PC-3 (cell line): ENCODE measurements at regions not wholly inside any gene's neighbourhood (a gene's known extent, or its start where the extent isn't known, plus 50 kb on each side); places are given as distances from the start of the nearest gene placed in this dataset.

Experiments
- ATAC-seq: fragments of 200-7000 bp; cut with Tn5 transposase; 2 replicates; pipeline ENCODE4 v1.9.1; 2020; ENCODE audit warnings: mild to moderate bottlenecking, moderate library complexity
- BruUV-seq: library from RNA; stranded (reverse); fragments of 400-500 nt; replicated peaks from 2 replicates; lab custom pipeline; 2021; lab: Mats Ljungman, UMichigan
- CTCF ChIA-PET: fragments of 300-600 bp; sonication (Branson Sonifier 250); formaldehyde crosslinking; loops from one replicate; lab custom pipeline; 2022; ENCODE audit warnings: antibody characterized with exemption; lab: Charles Lee
- POLR2A ChIA-PET: fragments of 300-600 bp; sonication (Branson Sonifier 250); formaldehyde crosslinking; loops from one replicate; lab custom pipeline; 2022; ENCODE audit warnings: antibody characterized with exemption; ENCODE audit not compliant: unreplicated experiment; lab: Charles Lee
- DNase-seq: peaks from one replicate; pipeline ENCODE4 v3.0.0-alpha.2; 2015
- H2AFZ ChIP-seq: fragments of 300-600 bp; sonication (generic); 2 replicates; pipeline ENCODE4 v1.6.0; 2016; ENCODE audit warnings: antibody characterized with exemption, low read length
- H3F3A ChIP-seq: fragments of 300-600 bp; sonication (generic); one replicate; pipeline ENCODE4 v1.6.0; 2017; ENCODE audit warnings: antibody characterized with exemption, low read length, control low read depth, mild to moderate bottlenecking; ENCODE audit not compliant: unreplicated experiment
- H3K27ac ChIP-seq: fragments of 300-600 bp; sonication (generic); 2 replicates; pipeline ENCODE4 v1.5.1; 2016; ENCODE audit warnings: mild to moderate bottlenecking, low read length
- H3K27me3 ChIP-seq: fragments of 300-600 bp; sonication (generic); 2 replicates; pipeline ENCODE4 v1.6.1; 2016; ENCODE audit warnings: low read length, mixed read lengths
- H3K36me3 ChIP-seq: fragments of 300-600 bp; sonication (generic); 2 replicates; pipeline ENCODE4 v1.6.1; 2016; ENCODE audit warnings: low read depth, mixed run types, low read length, mixed read lengths
- H3K4me1 ChIP-seq: fragments of 300-600 bp; sonication (generic); 2 replicates; pipeline ENCODE4 v1.5.1; 2016; ENCODE audit warnings: low read length; ENCODE audit not compliant: insufficient read depth
- H3K4me2 ChIP-seq: fragments of 300-600 bp; sonication (generic); 2 replicates; pipeline ENCODE4 v1.6.0; 2016; ENCODE audit warnings: low read length
- H3K4me3 ChIP-seq: fragments of 300-600 bp; sonication (generic); 2 replicates; pipeline ENCODE4 v1.5.1; 2016; ENCODE audit warnings: mild to moderate bottlenecking, low read length, mixed read lengths
- H3K79me2 ChIP-seq: fragments of 300-600 bp; sonication (generic); 2 replicates; pipeline ENCODE4 v1.6.1; 2017; ENCODE audit warnings: low read length, mixed read lengths
- H3K9ac ChIP-seq: fragments of 300-600 bp; sonication (generic); 2 replicates; pipeline ENCODE4 v1.6.0; 2016; ENCODE audit warnings: mild to moderate bottlenecking, low read length
- H3K9me2 ChIP-seq: fragments of 300-600 bp; sonication (generic); replicated peaks from 2 replicates; pipeline ENCODE4 v1.6.1; 2016; ENCODE audit warnings: mixed run types, low read length, mixed read lengths
- H3K9me3 ChIP-seq: fragments of 300-600 bp; sonication (generic); 2 replicates; pipeline ENCODE4 v1.6.1; 2016; ENCODE audit warnings: low read length, mixed read lengths
- H4K20me1 ChIP-seq: fragments of 300-600 bp; sonication (generic); 2 replicates; pipeline ENCODE4 v1.6.1; 2016; ENCODE audit warnings: low read length, mixed read lengths
- EZH2 ChIP-seq: fragments of 300-600 bp; sonication (generic); IDR thresholded peaks from one replicate; pipeline ENCODE4 v1.6.1; 2017; ENCODE audit warnings: antibody characterized with exemption, mild to moderate bottlenecking, low read length; ENCODE audit not compliant: unreplicated experiment
- EZH2phosphoT487 ChIP-seq: fragments of 300-600 bp; sonication (generic); IDR thresholded peaks from 2 replicates; pipeline ENCODE4 v1.6.1; 2018; ENCODE audit warnings: mild to moderate bottlenecking, antibody characterized with exemption, low read length, borderline replicate concordance
- intact Hi-C: fragments of 100-400 bp; cut with micrococcal nuclease; formaldehyde crosslinking; loops from 2 replicates; pipeline ENCODE4 v1.9.0; 2023
- TF ChIP-seq, protein P1 (sequence below): fragments of 300-600 bp; sonication (generic); conservative IDR thresholded peaks from 2 replicates; pipeline ENCODE4 v1.5.1; 2017; ENCODE audit warnings: antibody characterized with exemption, low read depth, mild to moderate bottlenecking, low read length

DNA sequence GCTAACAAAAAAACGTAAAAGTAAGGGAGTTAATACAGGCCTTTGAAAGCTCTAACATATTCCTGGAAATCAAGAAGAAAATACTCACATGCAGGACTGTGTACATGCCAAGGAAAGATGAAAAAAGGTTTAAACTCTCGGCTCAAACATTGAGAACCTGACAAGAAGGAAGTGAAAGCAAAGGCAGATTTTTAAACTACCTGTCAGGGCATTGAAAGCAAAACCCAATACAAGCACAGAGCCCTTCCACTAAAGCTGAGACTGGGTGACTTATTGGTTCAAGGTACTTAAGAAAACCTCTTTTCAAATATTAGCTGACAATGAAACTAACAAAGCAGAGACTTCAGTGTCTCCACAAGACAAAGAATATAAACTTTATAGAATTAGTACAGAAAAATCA is 313.0 kb upstream of the GRID2 start:
- BruUV-seq, result no TSS peak
- no peaks in the 10 kb centered on the region for H3K9me2 ChIP-seq
- H2AFZ ChIP-seq, result no peak overlapping the region
- no peaks in the 10 kb centered on the region for H3K9me3 ChIP-seq
- no peaks in the 10 kb centered on the region for H4K20me1 ChIP-seq
- H3K4me2 ChIP-seq, result no peak overlapping the region
- H3K27ac ChIP-seq, result no peak overlapping the region
- no peaks in the 10 kb centered on the region for H3K27me3 ChIP-seq
- POLR2A ChIA-PET, result no interaction called here
- TF ChIP-seq EZH2, result no peak
- TF ChIP-seq, protein P1, sequence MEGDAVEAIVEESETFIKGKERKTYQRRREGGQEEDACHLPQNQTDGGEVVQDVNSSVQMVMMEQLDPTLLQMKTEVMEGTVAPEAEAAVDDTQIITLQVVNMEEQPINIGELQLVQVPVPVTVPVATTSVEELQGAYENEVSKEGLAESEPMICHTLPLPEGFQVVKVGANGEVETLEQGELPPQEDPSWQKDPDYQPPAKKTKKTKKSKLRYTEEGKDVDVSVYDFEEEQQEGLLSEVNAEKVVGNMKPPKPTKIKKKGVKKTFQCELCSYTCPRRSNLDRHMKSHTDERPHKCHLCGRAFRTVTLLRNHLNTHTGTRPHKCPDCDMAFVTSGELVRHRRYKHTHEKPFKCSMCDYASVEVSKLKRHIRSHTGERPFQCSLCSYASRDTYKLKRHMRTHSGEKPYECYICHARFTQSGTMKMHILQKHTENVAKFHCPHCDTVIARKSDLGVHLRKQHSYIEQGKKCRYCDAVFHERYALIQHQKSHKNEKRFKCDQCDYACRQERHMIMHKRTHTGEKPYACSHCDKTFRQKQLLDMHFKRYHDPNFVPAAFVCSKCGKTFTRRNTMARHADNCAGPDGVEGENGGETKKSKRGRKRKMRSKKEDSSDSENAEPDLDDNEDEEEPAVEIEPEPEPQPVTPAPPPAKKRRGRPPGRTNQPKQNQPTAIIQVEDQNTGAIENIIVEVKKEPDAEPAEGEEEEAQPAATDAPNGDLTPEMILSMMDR, result no peak
- TF ChIP-seq EZH2phosphoT487, result no peak
- CTCF ChIA-PET, result no interaction called here
- DNase-seq (no peak), ATAC-seq (no peak)
- no peaks in the 10 kb centered on the region for H3K4me1 ChIP-seq
- intact Hi-C loops, result no loop called here
- H3K9ac ChIP-seq, result no peak overlapping the region
- H3K36me3 ChIP-seq, result no peaks in the 10 kb centered on the region
- H3K4me3 ChIP-seq, result no peak overlapping the region
- H3K79me2 ChIP-seq, result no peaks in the 10 kb centered on the region
- H3F3A ChIP-seq, result no peaks in the 10 kb centered on the region

DNA sequence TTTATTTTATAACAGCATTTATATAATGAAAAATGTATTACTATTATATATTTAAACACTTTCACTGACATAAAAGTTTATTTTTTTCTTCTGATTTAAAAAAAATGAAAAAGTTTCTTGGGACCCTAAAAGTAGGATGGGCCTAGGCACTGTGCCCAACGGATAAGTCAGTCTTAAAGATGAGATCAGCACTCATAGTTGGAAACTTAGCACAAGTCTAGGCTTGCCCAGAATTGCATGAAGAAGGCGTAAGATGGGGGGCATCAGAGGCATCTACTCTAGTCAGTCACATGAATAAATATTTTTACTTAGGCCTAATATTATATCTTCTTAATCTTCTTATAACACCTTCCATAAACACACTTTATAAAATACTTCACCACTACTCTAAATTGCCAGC is 306.7 kb upstream of the GRID2 start:
- ATAC-seq (no peak), DNase-seq (no peak)
- no peaks in the 10 kb centered on the region for H3K9me3 ChIP-seq
- no peak overlapping the region for H2AFZ ChIP-seq
- no peaks in the 10 kb centered on the region for H3K36me3 ChIP-seq
- TF ChIP-seq EZH2, result no peak
- TF ChIP-seq, protein P1, result no peak
- no peak for TF ChIP-seq EZH2phosphoT487
- no peaks in the 10 kb centered on the region for H3F3A ChIP-seq
- no peak overlapping the region for H3K27ac ChIP-seq
- H3K27me3 ChIP-seq, result no peaks in the 10 kb centered on the region
- H3K79me2 ChIP-seq, result no peaks in the 10 kb centered on the region
- no peaks in the 10 kb centered on the region for H3K4me1 ChIP-seq
- intact Hi-C loops, result no loop called here
- H3K9me2 ChIP-seq, result no peaks in the 10 kb centered on the region
- no peak overlapping the region for H3K4me2 ChIP-seq
- no TSS peak for BruUV-seq
- CTCF ChIA-PET, result no interaction called here
- POLR2A ChIA-PET, result no interaction called here
- H4K20me1 ChIP-seq, result no peaks in the 10 kb centered on the region
- no peak overlapping the region for H3K9ac ChIP-seq
- H3K4me3 ChIP-seq, result no peak overlapping the region

DNA sequence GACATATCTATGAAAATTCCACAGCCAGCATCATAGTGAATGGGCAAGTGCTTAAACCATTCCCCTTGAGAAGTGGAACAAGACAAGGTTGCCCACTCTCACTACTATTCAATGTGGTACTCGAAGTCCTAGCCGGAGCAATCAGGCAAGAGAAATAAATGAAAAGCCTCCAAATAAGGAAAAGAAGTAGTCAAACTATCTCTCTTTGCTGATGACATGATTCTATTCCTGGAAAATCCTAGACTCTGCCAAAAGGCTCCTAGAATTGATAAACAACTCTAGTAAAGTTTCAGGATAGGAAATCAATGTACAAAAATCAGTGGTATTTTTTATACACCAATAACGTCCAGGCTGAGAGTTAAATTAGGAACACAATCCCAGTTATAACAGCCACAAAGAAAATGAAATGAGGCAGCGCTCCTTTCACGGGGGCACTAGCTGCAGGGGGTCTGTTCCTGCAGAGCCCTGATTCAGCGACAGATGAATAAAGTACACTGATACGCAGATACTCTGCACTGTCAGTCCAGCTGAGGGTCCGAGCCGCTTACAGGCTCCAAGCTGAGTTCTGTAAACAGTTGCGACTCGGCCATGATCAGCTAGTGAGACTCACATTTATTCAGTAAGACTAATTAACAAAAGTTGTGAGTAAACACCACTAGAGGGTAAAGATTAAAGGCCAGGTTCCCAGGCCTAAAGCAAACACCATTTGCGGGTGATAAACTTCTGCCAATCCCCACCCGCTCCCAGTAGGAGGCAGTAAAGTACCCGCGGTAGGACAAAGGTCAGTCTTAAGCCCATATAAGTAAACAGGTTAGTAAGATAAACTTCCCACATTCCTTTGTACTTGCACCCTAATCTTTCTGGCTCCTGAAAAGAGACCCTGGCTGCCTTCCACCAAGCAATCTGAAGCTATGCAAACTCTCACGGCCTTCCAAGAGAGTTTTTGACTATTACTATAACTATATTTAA is 290.6 kb upstream of the GRID2 start:
- Histone ChIP-seq H3F3A (no peaks in the 10 kb centered on the region), H3K9me3 (no peaks in the 10 kb centered on the region), H3K4me1 (no peaks in the 10 kb centered on the region), H3K27ac (no peak overlapping the region), H3K36me3 (no peaks in the 10 kb centered on the region), H3K4me3 (no peak overlapping the region), H3K79me2 (no peaks in the 10 kb centered on the region), H2AFZ (no peak overlapping the region), H3K9me2 (no peaks in the 10 kb centered on the region), H3K9ac (no peak overlapping the region), H3K4me2 (no peak overlapping the region), H3K27me3 (no peaks in the 10 kb centered on the region), H4K20me1 (no peaks in the 10 kb centered on the region)
- DNase-seq (no peak), ATAC-seq (no peak)
- TF ChIP-seq EZH2, result no peak
- TF ChIP-seq, protein P1, result no peak
- no peak for TF ChIP-seq EZH2phosphoT487
- CTCF ChIA-PET, result no interaction called here
- BruUV-seq, result no TSS peak
- POLR2A ChIA-PET, result interaction anchor here (0.6 kb wide), 1 partner anchor 54 kb away, joined by 3 read pairs; no protein-coding TSS in a partner anchor
- intact Hi-C loops, result no loop called here
